ENCODE measurements at regions not wholly inside any gene's neighbourhood (a gene's known extent, or its start where the extent isn't known, plus 50 kb on each side); places are given as distances from the start of the nearest gene placed in this dataset.

DNA sequence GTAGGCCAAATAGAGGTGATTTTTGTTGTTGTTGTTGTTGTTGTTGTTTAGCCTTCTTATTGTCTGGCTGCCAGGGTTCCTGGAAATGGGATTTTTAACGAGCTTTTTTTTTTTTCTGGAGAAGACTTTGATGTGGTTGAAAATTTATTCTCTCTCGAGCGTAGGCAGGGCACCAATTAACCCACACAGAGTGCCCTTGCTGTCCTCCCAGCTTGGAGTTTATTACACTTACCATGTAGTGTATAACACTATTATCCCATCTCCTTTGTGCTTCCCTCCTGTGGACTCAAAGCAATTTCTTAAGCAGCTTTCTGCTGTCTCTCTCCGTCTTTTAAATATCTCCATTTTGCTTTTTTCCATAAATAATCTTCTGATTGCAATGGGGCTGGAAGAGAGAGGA is 57.4 kb downstream of the OR2K2 start:
- Histone ChIP-seq H3K4me3 (ENCODE audit: control insufficient read depth in 2 of 3, extremely low read depth in 1 of 3, insufficient read depth in 2 of 3, low read depth in 1 of 3, low read length in 3 of 3) (no peak overlapping the region), H3K36me3 (ENCODE audit: control insufficient read depth in 2 of 2, extremely low read depth in 1 of 2, insufficient read depth in 2 of 2, low read length in 2 of 2) (no peaks in the 10 kb centered on the region), H3K4me1 (ENCODE audit: control insufficient read depth, extremely low read depth, insufficient read depth, low read length) (no peaks in the 10 kb centered on the region), H2AFZ (ENCODE audit: control insufficient read depth, low read length) (no peak overlapping the region), H3K9me3 (ENCODE audit: control insufficient read depth, low read depth, low read length) (no peaks in the 10 kb centered on the region), H3K9ac (ENCODE audit: control insufficient read depth, extremely low read depth, insufficient read depth, low read length) (no peak overlapping the region), H3K9me1 (ENCODE audit: control insufficient read depth, extremely low read depth, insufficient read depth, low read length) (no peaks in the 10 kb centered on the region), H3K4me2 (ENCODE audit: control insufficient read depth, extremely low read depth, insufficient read depth, low read depth, low read length) (no peak overlapping the region), H3K27ac (ENCODE audit: control insufficient read depth, insufficient read depth, low read length) (no peak overlapping the region), H3K27me3 (ENCODE audit: control insufficient read depth, extremely low read depth, insufficient read depth, low read length) (peaks cover 4% of the 10 kb centered on the region), H3K79me2 (ENCODE audit: control insufficient read depth, insufficient read depth, low read length) (no peaks in the 10 kb centered on the region), H4K20me1 (ENCODE audit: control insufficient read depth, extremely low read depth, insufficient read depth, low read length) (no peaks in the 10 kb centered on the region)
- dilution Hi-C loops (cut with MboI; ENCODE audit: extremely low pct_ligation_motif_present, low sequenced_read_pairs) = no loop called here
- TF ChIP-seq, protein P1, sequence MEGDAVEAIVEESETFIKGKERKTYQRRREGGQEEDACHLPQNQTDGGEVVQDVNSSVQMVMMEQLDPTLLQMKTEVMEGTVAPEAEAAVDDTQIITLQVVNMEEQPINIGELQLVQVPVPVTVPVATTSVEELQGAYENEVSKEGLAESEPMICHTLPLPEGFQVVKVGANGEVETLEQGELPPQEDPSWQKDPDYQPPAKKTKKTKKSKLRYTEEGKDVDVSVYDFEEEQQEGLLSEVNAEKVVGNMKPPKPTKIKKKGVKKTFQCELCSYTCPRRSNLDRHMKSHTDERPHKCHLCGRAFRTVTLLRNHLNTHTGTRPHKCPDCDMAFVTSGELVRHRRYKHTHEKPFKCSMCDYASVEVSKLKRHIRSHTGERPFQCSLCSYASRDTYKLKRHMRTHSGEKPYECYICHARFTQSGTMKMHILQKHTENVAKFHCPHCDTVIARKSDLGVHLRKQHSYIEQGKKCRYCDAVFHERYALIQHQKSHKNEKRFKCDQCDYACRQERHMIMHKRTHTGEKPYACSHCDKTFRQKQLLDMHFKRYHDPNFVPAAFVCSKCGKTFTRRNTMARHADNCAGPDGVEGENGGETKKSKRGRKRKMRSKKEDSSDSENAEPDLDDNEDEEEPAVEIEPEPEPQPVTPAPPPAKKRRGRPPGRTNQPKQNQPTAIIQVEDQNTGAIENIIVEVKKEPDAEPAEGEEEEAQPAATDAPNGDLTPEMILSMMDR (optimal IDR thresholded peaks at IDR 0.05 in 1 of 3, IDR thresholded peaks at IDR 0.05 in 1 of 3, conservative IDR thresholded peaks at IDR 0.05 in 1 of 3; ENCODE audit: extremely low read depth in 1 of 3, insufficient read depth in 2 of 3, low read length in 3 of 3) = no peak
- no peak for TF ChIP-seq EZH2 (IDR thresholded peaks at IDR 0.05; ENCODE audit: low read length)
- DNase-seq (ENCODE audit: low read depth, low spot score) (no peak), FAIRE-seq (no peak)

DNA sequence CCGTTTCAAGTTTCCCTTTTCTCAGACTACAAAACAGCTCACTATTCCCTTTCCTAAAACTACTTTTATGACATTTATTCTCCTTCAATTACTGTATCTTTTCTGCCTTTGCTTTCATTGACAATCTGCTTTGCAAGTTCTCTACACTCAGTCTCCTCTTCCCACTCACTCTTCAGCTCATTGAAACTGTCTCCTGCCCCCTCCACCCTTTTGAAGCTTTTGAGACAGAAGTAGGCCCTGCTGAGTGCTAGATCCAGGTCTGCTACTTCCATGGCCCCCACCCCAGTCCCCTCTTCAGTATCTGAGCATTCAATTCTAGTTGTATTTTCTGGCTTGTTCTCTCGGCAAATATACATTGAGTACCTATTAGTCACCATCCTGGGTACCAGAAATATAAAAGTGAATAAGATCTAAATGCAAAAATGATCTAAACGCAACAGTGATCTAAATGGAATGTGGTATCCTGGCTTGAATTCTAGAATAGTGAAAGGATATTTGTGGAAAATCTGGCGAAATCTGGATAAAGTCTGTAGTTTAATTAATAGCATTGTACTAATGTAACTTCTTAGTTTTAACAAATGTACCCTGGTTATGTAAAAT is 58.4 kb downstream of the OR2K2 start:
- H4K20me1 ChIP-seq (ENCODE audit: control insufficient read depth, extremely low read depth, insufficient read depth, low read length) = no peaks in the 10 kb centered on the region
- dilution Hi-C loops (cut with MboI; ENCODE audit: extremely low pct_ligation_motif_present, low sequenced_read_pairs) = no loop called here
- no peak overlapping the region for H3K27ac ChIP-seq (ENCODE audit: control insufficient read depth, insufficient read depth, low read length)
- H2AFZ ChIP-seq (ENCODE audit: control insufficient read depth, low read length) = no peak overlapping the region
- DNase-seq (ENCODE audit: low read depth, low spot score) (no peak), FAIRE-seq (no peak)
- H3K27me3 ChIP-seq (ENCODE audit: control insufficient read depth, extremely low read depth, insufficient read depth, low read length) = peaks cover 4% of the 10 kb centered on the region
- H3K9me1 ChIP-seq (ENCODE audit: control insufficient read depth, extremely low read depth, insufficient read depth, low read length) = no peaks in the 10 kb centered on the region
- no peaks in the 10 kb centered on the region for H3K9me3 ChIP-seq (ENCODE audit: control insufficient read depth, low read depth, low read length)
- TF ChIP-seq, protein P1 (optimal IDR thresholded peaks at IDR 0.05 in 1 of 3, IDR thresholded peaks at IDR 0.05 in 1 of 3, conservative IDR thresholded peaks at IDR 0.05 in 1 of 3; ENCODE audit: extremely low read depth in 1 of 3, insufficient read depth in 2 of 3, low read length in 3 of 3) = no peak
- no peak for TF ChIP-seq EZH2 (IDR thresholded peaks at IDR 0.05; ENCODE audit: low read length)
- no peak overlapping the region for H3K9ac ChIP-seq (ENCODE audit: control insufficient read depth, extremely low read depth, insufficient read depth, low read length)
- H3K79me2 ChIP-seq (ENCODE audit: control insufficient read depth, insufficient read depth, low read length) = no peaks in the 10 kb centered on the region
- no peaks in the 10 kb centered on the region for H3K36me3 ChIP-seq (ENCODE audit: control insufficient read depth in 2 of 2, extremely low read depth in 1 of 2, insufficient read depth in 2 of 2, low read length in 2 of 2)
- H3K4me2 ChIP-seq (ENCODE audit: control insufficient read depth, extremely low read depth, insufficient read depth, low read depth, low read length) = no peak overlapping the region
- no peak overlapping the region for H3K4me3 ChIP-seq (ENCODE audit: control insufficient read depth in 2 of 3, extremely low read depth in 1 of 3, insufficient read depth in 2 of 3, low read depth in 1 of 3, low read length in 3 of 3)
- H3K4me1 ChIP-seq (ENCODE audit: control insufficient read depth, extremely low read depth, insufficient read depth, low read length) = no peaks in the 10 kb centered on the region

All from keratinocyte (primary cell).